HG02970 (cell line): ENCODE measurements at regions not wholly inside any gene's neighbourhood (a gene's known extent, or its start where the extent isn't known, plus 50 kb on each side); places are given as distances from the start of the nearest gene placed in this dataset.
"Not testable (repeated sequence)": the region's sequence is repeated elsewhere in the genome, so short reads cannot be mapped to it uniquely, and the experiment has no call there.

ENCODE experiments used
- ATAC-seq: cut with Tn5 transposase; IDR thresholded peaks from one replicate; pipeline ENCODE4 v1.9.1; 2021; ENCODE audit warnings: mild to moderate bottlenecking, moderate library complexity, moderate number of reproducible peaks; ENCODE audit not compliant: unreplicated experiment, low FRiP score

DNA sequence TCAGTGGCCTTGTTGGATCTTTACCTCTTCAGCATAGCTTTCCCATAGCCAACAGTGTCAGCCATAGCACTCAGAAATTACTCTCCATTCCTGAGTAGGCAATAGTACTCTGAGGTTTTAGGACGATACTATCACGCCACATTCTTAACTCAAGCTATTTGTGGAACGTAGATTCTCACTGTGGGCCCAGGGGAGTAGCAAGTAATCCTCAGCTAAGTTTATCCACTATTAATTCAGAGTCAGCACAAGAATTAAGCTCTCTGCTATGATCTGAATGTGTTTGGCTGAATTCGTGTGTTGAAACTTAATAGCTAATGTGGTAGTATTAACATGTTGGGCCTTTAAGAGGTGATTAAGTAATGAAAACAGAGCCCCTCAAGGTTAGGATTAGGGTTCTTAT, 858.8 kb upstream of the NUDT12 start:
- no peak for ATAC-seq

DNA sequence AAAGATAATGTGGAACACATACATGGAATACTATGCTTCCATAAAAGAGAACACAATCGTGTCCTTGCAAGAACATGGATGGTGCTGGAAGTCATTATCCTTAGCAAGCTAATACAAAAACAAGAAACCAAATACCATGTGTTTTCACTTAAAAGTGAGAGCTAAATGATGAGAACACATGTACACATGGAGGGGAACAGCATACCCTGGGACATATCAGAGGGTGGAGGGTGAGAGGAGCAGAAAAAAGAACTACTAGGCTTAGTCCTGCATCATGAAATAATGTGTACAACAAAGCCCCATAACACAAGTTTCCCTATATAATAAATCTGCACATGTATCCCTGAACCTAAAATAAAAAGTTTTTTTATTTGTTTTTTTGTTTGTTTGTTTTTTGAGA, 855.5 kb upstream of the NUDT12 start:
- no peak for ATAC-seq

DNA sequence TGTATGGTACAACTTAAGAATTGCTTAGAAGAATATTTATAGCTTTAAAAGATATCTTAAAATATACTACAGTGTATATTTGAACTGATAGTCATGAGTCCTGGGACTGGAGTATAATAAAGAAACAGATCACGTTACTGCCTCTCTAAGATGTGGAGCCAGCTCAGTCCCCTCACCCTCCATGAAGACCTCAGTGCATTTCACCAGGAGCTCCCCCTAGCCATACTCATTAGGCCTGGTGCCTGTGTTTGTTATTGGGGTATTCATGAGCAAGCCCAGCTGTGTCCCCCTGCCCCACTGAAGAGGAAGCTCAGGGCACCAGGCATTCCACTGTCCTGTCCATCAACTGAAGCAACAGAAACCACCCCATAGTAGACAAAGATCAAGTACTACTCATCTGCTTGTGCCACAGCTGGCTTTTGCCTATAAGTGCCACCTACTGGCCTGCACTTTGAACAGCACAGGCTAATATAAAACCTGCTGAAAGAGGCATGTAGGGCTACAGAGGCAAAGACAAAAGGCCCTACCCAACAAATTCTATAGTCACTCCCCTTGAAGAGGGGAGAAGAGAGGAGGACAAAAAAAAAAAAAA, 850.2 kb upstream of the NUDT12 start:
- no peak for ATAC-seq

DNA sequence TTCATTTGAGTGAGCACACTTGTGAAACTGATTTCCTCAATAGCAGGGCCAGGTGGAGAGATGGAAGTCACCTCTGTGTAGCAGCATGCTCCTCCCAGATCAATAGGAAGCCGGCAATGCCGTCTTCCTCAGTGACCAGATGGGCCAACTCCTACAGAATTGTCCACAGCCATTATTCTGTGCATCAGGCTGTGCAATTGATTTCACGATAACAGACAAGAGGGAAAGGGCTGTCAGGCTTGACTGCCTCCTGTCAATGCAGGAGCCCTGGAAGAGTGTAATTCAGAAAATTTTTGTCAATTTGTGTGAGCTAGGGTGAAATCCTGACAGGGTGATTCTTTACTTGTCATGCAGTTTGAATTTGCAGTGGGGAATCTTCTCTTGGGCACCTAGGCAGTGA, 838.4 kb upstream of the NUDT12 start:
- no peak for ATAC-seq

DNA sequence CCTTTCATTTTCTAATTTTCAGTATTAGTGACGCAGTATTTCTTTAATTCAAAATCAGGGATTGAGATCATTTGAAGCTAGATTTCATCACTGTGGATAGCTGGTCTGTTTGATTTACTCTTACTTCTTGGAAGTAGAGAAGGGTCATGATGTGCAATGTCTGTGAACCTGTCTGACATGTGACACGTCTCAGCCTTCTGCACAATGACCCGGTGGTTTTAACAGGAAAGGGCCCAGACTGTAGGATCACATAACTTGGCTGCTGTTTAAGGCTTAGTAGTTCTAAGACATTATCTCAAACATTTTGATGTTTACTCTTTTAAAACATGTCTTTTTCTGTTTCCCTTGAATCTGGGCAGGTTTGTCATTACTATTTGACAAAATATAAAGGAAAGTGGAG, 823.3 kb upstream of the NUDT12 start:
- ATAC-seq, result no peak

DNA sequence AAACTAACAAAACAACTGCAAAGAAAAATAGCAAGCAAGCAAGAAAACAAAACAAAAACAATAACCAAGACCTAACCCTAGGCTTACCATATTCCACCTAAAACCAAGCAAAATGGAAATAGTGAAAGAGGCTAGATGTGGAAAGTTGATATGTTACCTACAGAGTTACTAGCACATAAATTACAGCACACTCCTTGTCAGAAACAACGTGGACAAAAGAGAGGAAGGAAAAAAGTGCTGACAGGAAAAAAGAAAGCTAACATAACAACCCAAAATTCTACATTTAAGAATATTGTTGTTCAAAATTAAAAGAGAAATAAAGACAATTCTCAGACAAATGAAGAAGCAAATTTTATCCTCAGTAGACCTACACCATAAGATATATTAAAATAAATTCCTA, 812.8 kb upstream of the NUDT12 start:
- ATAC-seq, result no peak

DNA sequence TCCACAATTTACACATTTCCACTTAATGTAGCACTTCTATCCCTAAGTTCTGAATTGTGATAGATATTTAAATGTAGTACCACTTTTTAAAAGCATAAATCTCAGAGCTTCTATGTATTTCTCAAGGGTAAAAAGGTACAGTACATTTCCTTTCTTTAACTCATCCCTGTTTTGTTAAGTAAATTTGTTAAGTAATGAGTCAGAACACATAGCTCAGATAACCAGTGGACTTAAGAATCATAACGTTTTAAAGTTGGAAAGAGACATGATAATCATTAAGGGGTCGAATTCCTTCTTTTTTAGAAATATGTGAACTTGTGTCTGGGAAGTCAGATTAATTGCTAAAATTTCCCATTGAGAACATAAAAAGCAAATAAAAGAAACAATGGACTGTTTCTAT, 810.2 kb upstream of the NUDT12 start:
- no peak for ATAC-seq

DNA sequence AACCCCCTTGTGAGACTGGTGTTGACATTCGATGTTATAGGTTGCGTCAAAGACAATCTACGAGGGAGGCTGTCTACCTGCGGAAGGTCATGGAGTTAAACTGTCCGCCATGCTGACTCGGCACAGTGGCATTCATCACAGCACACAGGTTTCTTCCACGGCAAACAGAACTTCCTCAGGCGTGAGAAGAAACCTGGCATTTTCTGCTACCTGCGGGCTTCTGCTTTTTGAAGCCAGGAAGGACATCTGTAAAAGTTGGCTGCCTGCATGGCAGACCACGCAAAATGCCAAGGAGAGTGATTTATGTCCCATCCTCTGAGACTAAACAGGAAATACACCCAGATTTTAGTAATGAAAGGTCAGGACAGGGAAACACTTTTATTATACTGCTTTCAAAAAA, 809.8 kb upstream of the NUDT12 start:
- no peak for ATAC-seq

DNA sequence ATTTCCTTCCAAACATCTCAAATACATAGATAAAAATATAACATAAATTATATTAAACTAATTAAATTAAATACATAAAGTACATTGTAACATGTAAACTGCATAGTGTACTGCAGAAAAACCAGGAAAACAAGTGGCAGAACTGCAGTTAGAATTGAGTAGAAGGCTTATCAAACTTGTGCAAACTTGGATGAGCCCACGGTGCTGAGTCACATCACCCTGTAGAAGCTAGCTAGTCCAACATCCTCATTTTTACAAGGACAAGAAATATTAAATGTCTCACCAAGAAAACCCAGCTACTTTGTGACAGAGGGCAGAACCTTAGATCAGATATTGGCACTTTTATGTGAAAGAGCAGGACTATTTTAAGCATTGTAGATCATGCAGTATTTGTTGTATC, 807.9 kb upstream of the NUDT12 start:
- ATAC-seq, result no peak

DNA sequence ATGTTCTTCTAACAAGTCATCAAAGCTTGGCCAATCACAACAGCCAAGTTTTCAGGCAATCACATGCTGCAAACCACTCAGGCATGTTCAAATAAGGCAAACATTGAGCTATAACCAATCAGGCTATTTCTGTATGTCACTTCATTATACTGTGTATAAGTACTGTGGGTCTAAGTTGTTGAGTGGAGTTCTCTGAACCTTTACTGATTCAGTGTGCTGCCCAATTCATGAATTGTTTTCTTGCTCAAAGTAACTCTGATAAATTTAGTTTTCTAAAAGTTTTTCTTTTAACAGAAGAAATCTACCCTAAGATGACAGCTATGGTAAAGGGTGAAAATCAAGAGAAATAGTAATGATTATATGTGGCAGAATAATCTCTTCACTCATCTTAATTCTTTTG, 805.4 kb upstream of the NUDT12 start:
- no peak for ATAC-seq

DNA sequence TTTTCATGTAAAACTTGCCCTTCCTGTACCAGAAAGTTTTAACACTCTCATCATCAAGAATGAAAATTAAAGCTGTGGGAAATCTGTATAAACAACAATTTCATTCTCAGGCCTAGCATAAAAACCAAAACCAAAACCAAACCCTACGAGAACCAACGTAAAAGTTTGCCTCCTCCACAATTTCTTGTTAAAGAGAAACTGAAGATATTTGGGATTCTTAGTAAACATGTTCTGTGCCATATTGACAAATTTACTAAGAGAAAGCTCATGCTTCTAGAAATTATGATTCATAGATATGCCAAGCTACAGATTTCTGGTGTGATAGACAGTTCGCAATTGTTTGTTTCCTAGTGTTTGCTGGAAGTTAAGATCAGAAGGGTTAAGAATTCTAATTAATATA, 801.0 kb upstream of the NUDT12 start:
- no peak for ATAC-seq

DNA sequence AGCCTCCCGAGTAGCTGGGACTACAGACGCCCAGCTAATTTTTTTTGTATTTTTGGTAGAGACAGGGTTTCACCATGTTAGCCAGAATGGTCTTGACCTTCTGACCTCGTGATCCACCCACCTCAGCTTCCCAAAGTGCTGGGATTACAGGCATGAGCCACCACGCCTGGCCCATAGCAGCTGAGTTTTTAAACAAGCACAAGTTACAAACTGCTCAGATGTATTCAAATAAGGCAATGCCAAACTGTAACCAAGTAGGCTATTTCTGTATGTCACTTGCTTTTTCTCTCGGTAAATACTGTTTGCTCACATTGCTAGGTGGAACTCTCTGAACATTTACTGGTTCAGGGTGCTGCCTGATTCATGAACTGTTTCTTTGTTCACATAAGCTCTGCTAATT, 799.3 kb upstream of the NUDT12 start:
- no peak for ATAC-seq

DNA sequence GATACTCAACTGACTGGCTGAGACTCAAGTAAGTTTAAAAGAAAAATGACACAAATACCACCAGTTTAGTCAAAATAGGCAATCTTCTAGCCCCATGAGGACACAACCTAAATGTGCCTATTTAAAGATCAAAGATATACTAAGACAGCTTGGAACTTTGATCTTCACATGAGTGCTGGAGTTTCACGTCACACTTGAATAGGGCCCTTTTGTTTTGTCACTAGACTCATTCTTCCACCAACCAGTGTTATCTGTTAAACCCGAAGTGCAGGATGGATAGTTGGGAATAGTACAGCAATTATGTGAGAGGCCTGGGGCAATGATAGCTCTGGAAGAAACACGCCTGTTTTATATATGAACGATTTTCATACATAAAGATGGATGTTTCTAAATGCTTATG, 792.8 kb upstream of the NUDT12 start:
- ATAC-seq, result no peak

DNA sequence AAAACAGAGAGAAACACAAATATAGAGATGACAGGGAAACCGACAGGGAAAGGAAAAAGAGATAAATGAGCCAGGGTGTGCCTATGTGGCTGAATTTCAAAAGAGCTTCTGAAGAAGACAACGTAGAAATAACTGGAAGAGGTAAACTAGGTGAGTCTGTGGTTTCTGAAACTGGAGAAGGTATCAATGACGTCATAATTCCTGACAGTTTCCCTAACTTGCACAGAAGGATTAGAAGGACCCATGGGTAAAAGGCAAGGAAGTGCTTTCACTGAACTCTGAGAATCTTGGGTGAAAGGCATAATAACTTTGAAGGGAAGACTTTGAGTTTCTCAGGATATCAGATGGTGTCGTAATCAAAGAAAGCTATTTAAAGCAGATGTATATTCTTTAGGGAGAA, 790.8 kb upstream of the NUDT12 start:
- no peak for ATAC-seq

DNA sequence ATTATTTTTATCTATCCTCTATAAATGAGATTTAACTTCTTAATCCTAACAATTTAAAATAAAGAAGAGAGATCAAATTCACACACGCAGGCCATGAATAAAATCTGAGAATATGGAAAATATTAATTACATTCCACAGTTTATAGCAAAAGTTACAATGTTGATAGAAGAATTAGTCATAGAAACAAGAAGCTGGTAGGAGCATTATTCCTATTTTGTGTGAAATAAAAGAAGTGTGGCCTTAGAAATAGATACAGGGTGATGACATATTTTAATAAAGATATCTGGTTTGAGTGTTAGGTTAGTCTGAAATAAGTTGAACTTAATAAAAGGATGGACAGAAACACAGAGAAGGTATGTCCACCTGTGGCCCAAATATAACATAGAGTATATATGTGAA, 790.4 kb upstream of the NUDT12 start:
- no peak for ATAC-seq

DNA sequence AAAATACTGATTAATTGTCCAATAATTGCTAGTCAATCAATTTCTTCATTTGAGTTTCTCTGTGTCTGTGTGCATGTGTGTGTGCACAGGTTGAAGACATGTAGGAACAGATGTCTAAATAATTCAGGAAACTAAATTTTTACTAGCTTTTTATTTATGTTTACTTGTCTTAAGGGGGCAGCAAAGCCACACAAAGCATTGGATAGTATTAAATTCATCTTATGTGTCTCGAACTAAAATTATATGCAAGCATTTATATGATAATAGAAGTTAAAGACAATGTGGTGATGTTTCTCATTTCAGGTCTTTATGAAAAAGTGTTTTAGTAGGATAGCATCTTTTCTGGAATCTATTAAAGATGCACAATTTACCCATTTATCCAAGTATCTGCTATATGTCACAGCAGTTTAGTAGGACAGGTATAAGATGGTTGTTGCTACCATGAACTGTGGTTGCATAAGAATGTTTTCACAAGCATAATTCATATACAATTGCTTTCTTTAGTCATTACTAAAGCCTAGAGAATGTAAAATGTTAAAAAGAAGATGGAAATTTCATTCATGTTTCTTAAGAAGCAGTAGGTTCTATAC, 784.6 kb upstream of the NUDT12 start:
- no peak for ATAC-seq

DNA sequence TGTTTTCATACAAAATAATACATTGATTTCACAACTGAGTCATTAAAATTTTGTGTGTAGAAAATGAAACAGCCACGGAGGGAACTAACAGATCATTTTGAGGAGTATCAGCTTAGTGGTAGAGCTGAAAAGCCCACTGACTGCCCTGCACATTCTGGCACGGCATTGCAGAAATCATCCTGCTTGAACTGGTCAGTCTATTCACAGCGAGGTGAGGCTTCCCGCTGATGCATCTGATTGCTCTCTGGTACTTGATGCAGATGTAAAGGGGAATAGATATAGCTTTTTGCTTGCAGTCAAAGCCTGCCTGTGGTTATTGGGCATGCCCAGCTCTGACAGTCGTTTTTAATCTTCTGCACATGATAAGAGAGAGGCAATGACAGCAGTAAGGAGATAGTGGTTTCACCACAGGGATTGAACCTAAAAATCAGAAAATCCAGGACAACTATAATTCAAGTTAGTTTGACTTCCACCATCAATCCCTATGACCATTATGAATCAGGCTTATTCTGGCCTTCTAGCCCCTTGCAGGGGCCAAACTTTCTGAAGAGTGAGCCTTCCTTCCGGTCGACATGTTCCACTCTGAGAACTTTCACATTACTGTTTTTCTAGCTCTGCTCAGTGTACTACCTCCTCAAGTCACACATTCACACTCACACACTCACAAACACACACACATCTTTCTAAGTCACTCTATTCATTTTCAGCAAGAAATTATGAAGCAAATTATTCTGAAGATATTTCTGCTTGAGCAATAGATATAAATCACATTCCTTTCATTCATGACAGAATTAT, 782.8 kb upstream of the NUDT12 start:
- ATAC-seq, result no peak

DNA sequence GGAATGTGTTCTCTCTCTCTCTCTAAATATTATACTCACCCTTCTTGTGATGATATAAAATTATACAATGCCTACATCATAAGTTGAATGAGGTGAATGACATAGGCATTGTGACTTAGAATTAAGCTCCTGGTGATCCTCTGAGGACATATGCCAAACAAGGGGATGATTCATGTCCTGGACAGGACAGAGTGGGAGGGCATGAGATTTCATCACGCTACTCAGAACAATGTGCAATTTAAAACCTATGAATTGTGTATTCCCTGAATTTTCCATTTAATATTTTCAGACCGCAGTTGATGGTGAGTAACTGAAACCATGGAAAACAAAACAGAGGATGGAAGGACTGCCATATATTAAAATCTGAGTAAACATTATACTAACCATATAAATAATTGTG, 782.2 kb upstream of the NUDT12 start:
- ATAC-seq, result no peak

DNA sequence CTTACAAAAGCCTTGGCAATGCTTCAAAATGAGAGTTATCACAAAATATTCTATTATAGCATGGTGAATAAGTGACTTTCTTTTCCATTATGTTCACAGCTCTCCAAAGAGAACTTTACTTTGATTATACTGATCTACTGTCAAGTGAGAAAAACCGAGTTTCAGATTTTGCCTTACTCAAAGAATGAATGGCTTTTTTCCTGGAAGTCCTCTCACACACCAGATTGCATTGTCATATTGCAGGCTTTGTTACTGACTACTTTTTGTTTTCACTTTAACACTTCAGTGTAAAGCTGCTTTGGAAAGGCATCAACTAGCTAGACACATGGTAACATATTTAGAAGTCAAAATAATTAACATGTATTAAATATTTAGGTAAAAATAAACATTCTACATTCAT, 765.2 kb upstream of the NUDT12 start:
- no peak for ATAC-seq

DNA sequence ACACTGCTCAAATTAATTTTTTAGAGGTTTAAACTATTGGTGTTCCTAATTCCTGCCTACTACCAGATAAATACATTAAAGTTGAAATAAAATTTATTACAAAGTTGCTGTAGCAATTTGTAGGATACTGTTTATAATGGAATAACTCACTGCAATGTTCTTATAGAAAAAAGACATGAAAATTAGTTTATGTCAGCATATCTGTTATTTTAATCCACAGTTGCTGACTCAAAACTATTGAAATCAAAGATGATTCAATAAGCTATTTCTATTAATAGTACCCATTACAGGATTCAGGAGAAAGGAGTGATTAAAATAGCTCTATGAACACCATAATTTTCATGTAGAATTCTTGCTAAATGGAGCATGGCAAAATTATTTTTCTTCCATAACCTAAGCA, 764.4 kb upstream of the NUDT12 start:
- ATAC-seq, result no peak

DNA sequence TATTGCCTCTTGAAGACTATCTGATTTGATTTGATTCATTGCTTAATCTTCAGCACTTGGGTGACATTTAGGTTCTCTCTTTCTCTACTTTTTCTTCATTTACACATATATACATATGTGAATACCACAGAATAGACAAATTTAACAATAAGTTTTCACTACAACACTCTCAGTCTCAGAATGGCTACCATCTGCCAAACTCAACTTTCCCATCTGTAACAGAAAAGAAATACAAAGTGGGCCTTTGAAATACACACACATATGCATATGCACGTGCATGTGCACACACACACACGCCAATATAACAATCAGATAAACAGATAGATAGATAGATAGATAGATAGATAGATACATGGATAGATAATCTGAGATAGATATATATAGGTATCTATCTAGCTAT, 762.8 kb upstream of the NUDT12 start:
- ATAC-seq, result no peak

DNA sequence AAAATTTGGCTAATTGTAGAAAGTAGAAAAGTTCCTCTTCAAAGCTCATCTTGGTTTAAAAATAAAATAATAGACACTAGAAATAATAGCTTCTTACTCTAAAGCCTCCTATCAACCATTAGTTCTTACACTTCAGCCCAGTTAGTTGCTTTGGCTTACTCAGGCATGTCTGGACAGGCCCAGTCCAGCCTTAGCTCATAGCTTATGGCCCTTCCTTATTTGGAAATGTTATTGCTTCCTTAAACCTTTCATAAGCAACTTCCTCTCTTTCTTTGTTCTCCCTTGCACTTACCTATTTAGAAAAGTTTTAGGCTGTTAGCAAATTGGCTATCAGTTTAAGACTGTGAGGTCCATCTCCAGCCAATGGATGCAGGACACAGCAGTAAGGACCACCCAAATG, 754.1 kb upstream of the NUDT12 start:
- ATAC-seq, result not testable (repeated sequence)
